GM21381 (cell line): ENCODE measurements at regions not wholly inside any gene's neighbourhood (a gene's known extent, or its start where the extent isn't known, plus 50 kb on each side); places are given as distances from the start of the nearest gene placed in this dataset.

Experiments used
- ATAC-seq: cut with Tn5 transposase; IDR thresholded peaks from one replicate; pipeline ENCODE4 v1.9.1; 2021; ENCODE audit warnings: mild to moderate bottlenecking, moderate library complexity; ENCODE audit not compliant: unreplicated experiment

- no peak for ATAC-seq
Measured at GRCh38 chr18:76255070-76255683, 239.9 kb downstream of the ZNF516 start.

- ATAC-seq = no peak
Measured at GRCh38 chr18:76252880-76253279, 242.2 kb downstream of the ZNF516 start.

DNA sequence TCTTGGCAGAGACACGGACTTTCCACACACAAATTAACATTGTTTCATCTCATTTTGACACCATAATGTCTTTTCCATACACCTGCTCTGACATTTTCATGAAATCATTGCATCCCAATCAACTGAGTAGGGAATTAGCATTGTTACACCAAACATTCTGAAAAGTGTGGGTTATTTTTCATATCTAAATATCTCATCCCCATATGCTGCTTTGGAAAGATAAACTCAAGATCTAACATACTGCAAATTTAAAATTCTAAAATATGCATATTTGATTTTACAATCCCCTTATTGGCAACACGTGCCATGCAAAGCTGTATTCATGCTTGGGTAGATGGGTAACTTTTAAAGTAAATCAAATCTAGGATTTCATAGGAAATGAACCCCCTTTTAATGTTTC is 242.9 kb downstream of the ZNF516 start:
- no peak for ATAC-seq

- no peak for ATAC-seq
Measured at GRCh38 chr18:76251691-76252090, 243.4 kb downstream of the ZNF516 start.

GRCh38 chr18:76246590-76246989 is 248.5 kb downstream of the ZNF516 start:
- no peak for ATAC-seq

DNA sequence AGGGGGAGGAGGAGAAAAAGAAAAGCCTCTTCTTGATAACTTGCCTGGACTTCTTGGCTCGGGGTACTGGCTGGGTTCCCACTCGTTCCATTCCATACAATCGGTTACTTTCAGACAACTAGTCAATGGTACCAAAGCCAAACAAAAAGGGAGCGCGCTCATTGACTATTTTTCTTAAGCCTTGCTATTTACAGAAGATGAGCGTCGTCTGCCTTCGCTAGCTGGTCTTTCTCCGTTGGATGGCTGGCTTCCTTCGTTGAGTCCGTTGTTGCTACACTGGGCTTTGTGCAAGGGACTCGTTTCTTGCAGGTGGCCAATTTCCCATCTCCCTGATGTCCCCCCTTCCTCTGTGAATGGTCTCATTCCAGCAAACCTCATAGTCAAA is 260.4 kb downstream of the ZNF516 start:
- no peak for ATAC-seq

DNA sequence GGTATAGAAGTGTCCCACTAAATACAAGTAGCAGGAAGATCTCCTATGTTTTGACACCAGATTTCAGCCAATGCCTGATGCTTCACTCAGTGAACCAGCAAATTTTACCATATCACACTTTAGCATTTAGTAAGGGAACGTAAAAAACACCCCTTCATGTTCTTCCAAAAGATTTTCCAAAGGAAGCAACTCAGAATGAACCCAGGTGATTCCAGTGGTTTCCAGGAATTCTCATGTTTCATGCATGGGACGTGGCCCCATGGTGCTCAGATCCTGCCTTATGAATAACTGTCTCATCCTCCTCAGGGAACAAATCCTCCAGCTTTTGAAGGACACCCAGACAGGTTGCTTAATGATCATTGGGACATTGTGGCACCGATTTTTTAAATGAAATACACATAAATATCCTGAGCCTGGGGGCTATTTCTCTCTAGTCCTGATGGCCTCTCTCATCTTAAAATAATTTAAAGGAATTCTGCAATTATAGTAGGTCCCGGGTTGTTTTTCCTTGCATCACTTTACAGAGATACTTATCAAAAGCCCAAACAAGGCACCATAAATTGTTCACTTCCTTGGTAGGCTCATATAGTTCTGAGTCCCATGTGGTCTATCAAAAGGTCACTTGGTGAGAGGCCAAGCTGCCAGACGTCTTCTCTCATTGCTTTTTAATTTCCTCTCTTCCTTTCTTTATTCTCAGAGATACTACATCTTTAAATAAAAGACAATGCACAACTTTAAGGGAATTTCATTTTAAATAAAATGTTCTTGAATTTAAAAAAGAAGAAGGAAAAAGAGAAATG is 261.0 kb downstream of the ZNF516 start:
- ATAC-seq = no peak

- ATAC-seq = no peak
Measured at GRCh38 chr18:76233406-76233805, 261.6 kb downstream of the ZNF516 start.

DNA sequence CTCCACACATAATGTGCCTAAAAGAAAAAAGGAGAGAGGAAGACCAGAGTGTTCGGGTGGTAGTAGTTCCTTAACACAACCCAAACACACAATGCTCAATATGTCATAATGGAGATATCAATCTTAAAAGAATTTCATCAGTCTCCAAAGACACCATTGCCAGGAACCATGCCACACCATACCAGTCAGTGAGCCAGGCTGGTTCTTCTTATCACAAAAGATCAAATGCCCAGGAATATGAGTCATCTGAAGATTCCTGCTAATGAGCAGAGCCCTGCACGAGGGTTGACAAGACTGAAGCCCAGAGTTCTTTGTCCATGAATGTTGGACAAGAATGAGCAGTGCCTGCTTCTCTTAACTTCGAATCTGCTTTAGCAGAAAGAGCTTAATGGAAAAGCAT is 262.3 kb downstream of the ZNF516 start:
- ATAC-seq = no peak

GRCh38 chr18:76232010-76232409 is 263.0 kb downstream of the ZNF516 start:
- ATAC-seq = no peak

- no peak for ATAC-seq
Measured at GRCh38 chr18:76231402-76231801, 263.6 kb downstream of the ZNF516 start.

DNA sequence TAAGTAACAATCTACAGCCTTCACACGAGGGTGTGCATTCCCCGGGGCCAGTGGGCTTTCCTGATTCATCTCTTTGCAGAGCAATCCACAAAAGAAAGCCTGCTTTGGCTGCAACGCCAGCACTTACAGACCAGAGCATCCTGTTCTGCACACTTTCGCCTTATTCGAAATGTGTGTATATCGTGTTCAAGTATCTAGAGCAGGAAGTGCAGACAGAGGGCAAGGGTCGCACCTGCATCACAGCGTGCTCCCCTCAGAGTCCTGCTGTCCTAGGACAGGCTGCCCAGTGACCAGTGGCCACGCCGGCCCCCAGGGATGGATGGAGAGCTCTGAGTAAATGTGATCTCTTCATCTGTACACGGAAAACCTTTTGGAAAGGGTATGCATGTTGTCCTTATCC is 264.3 kb downstream of the ZNF516 start:
- no peak for ATAC-seq

DNA sequence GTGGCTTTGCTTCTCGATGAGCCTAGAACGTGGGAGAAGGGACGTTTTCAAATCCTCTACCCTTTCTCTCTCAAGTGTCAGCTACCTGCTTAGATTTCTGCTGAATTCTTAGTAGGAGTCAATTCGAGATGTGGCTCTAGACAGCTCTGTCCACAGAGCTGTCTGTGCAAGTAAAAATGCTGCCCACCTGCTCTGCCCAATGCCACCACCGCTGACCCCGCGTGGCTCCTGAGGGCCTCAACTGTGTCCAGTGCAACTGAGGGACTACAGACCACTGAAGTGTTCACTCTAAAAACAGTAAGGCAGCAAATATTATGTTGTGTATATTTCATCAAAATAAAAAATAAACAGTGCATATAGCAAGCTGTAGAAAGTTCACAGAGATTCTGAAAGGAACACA is 266.3 kb downstream of the ZNF516 start:
- ATAC-seq = no peak

DNA sequence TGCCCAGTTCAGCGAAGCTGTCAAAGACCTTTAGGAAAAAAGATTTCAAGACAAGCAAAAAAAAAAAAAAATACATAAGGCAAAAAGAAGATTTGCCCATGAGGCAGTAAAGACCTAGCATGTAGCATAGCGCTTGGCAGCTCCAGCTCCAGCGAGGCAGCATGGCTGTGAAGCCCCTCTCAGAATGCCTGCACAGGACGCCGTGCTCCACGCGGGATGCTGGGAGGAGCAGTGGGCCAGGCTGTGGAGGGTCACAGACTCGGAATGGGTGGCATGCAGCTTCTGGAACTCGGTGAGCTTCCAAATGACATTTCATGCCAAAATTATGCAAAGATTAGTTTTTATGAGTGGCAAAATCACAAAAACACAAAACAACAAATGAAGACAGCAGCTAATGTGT is 267.3 kb downstream of the ZNF516 start:
- no peak for ATAC-seq

- no peak for ATAC-seq
Measured at GRCh38 chr18:76223403-76223802, 271.6 kb downstream of the ZNF516 start.

GRCh38 chr18:76219023-76219422 is 276.0 kb downstream of the ZNF516 start:
- ATAC-seq = no peak

DNA sequence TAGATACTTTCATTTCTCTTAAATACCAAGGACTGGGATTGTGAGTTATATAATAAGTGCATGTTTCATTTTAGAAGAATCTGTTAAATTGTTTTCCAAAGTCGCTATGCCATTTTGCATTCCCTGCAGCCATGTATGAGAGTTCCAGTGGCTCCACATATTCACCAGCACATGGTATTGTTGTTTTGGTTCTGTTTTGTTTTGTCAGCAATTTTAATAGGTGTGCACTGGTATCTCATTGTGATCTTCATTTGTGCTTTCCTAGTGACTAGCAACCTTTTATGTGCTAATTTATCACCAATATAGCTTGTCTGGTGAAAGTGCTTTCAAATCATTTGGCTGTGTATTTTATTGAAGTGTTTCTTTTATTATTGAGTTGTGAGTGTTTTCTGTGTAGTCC is 278.9 kb downstream of the ZNF516 start:
- ATAC-seq = no peak

DNA sequence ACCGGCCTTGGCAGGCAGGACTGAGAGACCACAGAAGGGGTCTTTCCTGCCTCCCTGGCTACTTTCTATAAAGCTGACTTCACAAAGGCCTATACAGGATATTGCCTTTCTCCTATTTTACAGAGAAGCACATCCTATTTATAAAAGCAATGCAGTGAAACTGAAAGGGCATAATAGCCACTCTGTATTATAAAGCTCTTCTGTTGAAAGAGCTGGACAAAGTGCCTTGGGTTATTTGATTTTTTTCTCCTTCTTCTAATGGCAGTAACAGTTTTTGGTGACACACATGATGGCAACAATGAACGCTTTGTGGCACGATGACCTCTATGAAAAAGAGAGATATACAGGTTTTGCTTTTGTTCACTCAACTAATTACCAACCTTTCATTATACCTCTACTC is 281.1 kb downstream of the ZNF516 start:
- no peak for ATAC-seq

DNA sequence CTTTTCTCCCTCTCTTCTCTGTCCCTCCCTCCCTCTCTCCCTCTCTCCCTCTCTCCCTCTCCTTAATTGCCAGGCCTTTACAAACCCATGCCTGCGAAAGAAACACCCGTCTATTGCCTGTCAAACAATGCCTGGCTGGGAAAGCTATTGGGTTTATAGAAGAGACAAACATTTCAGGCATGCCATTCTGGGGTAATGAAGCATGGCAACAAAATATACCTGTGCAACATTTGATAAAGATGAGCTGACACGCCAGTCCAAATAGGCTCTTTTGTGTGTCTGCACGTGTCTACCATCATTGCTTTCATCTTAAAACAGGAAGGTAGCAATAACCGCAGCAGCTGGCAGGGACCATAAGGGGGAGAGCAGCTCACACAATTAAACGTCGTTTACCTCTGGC is 282.1 kb downstream of the ZNF516 start:
- no peak for ATAC-seq

GRCh38 chr18:76209597-76209996 is 285.4 kb downstream of the ZNF516 start:
- ATAC-seq = no peak

DNA sequence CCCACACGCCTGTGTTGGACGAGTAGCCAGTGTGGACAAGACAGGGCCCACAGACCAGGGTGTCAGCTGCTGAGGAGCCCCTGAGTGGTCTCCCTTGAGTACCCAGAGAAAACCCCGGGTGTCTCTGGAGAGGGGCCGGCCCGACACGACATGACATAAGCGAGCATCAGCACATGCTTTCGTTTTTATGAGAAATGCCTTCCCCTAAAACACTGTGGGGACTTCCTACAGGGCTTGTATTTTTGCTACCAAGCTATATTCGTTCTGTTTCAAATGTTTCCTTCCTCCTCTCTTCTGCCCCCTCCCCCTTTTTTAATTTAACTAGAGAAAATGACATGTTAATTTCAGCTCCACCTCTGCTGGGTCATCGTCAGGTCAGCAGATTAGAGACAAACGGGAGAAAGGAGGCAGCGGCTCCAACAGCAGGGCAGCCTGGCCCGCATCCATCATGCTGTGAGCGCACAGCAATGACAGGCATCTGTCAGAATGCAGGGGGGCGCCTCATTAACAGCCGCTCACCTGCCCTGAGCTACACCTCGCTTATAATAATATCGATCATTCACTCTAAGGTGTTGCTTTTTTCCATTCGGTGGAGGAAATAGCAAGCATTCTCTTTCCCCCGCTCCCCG is 286.2 kb downstream of the ZNF516 start:
- ATAC-seq = no peak

- no peak for ATAC-seq
Measured at GRCh38 chr18:76205906-76206305, 289.1 kb downstream of the ZNF516 start.
